Cardiac muscle cell (in vitro differentiated cells and primary cell): ENCODE measurements at regions not wholly inside any gene's neighbourhood (a gene's known extent, or its start where the extent isn't known, plus 50 kb on each side); places are given as distances from the start of the nearest gene placed in this dataset.

ENCODE experiments used
- DNase-seq, 2 donors: peaks; one replicate each; pipeline versions ENCODE4 v3.0.0 to v3.0.0-alpha.2; 2010 to 2017; ENCODE audit warnings: low read depth in 1 of 2, low spot score in 1 of 2
- H3K27ac ChIP-seq: fragments of 200-600 bp; sonication (generic); 2 replicates; pipeline ENCODE4 v1.5.1; 2016
- H3K27me3 ChIP-seq: fragments of 200-600 bp; sonication (generic); 2 replicates; pipeline ENCODE4 v1.6.0; 2016; ENCODE audit warnings: control low read depth
- H3K36me3 ChIP-seq: fragments of 200-600 bp; sonication (generic); 2 replicates; pipeline ENCODE4 v1.5.1; 2016; ENCODE audit warnings: control low read depth
- H3K4me1 ChIP-seq: fragments of 200-600 bp; sonication (generic); 2 replicates; pipeline ENCODE4 v1.8.1; 2017; ENCODE audit warnings: low read depth, mild to moderate bottlenecking, mixed run types
- H3K4me3 ChIP-seq: fragments of 200-600 bp; sonication (generic); 2 replicates; pipeline ENCODE4 v1.5.1; 2016; ENCODE audit warnings: mild to moderate bottlenecking
- H3K9me3 ChIP-seq: fragments of 200-600 bp; sonication (generic); 2 replicates; pipeline ENCODE4 v1.5.1; 2017; ENCODE audit warnings: low read depth, mild to moderate bottlenecking, control low read depth
- CTCF ChIP-seq: IDR thresholded peaks from 2 replicates; pipeline ENCODE4 v1.5.1; 2012; ENCODE audit warnings: low read depth, mild to moderate bottlenecking, low read length

DNA sequence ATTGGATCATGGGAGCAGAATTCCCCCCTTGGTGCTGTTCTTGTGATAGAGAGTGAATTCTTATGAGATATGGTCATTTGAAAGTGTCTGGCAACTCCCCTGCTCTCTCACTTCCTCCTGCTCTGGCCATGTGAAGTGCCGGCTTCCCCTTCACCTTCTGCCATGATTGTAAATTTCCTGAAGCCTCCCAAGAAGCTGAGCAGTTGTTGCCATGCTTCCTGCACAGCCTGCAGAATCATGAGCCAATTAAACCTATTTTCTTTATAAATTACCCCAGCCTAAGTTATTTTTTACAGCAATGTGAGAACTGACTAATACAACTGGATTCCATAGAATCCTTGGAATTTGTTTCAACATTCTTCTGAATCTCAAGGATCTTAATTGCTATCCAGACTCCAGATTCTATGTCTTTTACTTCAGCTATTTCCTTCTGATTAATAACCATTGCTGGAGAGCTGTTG, 328.1 kb downstream of the SLITRK5 start:
- H3K4me1 ChIP-seq = no peaks in the 10 kb centered on the region
- no peaks in the 10 kb centered on the region for H3K36me3 ChIP-seq
- TF ChIP-seq CTCF = no peak
- DNase-seq = peak in 1 of 2 donors; percentile 36
- no peak overlapping the region for H3K27ac ChIP-seq
- no peak overlapping the region for H3K4me3 ChIP-seq
- H3K27me3 ChIP-seq = no peaks in the 10 kb centered on the region
- H3K9me3 ChIP-seq = no peaks in the 10 kb centered on the region

DNA sequence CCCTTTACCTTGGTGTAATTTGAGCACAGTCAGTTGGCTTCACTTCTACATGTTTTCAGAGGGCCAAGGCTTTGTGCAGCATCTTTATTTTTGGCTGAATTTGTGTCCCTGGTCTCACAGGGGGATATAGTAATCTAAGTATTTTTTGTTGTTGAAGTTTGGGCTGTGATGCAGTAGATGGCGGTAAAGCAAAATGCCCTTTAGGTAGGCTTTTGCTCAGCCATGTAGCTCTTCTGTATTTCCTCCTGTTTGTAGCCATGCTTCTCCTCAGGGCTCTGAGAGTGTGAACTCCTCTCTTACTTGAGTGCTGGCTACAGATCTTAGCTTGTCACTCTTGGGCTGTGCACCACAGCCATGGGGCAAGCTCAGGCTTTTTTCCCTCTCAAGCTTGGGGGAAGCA, 328.6 kb downstream of the SLITRK5 start:
- Histone ChIP-seq H3K36me3 (no peaks in the 10 kb centered on the region), H3K9me3 (no peaks in the 10 kb centered on the region), H3K4me3 (no peak overlapping the region), H3K27ac (no peak overlapping the region), H3K27me3 (no peaks in the 10 kb centered on the region), H3K4me1 (no peaks in the 10 kb centered on the region)
- TF ChIP-seq CTCF = no peak
- peak in 1 of 2 donors; percentile 4 for DNase-seq

DNA sequence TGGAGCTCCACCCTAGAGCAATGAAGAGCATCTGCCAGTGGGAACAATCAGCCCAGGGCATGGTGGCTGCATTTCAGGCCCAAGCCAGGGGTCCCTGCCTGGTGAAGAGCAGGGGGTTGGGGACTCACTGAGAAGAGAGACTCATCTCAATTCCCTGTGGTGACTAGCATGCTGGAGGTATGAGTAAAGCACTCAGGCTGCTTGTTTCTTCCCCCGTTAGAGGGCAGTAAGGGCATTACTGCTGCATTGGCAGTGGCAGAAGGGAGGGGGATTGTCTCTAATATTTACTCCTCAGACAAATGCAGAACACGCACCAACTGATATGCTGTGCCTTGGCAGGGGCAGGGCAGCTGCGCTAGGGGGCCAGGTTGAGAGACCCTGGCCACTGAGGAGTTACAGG, 329.1 kb downstream of the SLITRK5 start:
- no peaks in the 10 kb centered on the region for H3K36me3 ChIP-seq
- no peak for DNase-seq
- no peak overlapping the region for H3K27ac ChIP-seq

DNA sequence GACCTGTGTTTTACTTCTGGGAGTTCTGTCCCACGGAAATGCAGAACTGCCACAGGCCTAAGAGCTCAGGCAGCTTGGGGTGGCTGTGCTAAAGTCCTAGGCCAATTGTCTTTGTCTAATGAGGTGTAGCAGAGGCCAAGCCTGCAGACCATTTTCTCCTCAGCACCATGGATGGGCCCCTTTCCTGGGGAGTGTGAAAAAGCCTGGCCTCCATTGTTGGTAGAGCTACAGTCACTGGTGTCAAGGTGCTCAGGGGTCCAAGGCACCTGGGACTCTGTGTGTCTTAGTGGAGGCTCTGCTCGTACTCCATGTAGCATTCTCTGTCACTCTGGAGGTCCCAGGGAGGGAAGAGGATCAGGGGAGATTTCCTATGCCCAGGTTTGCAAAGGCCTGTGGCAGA, 329.6 kb downstream of the SLITRK5 start:
- Histone ChIP-seq H3K27me3 (no peaks in the 10 kb centered on the region), H3K36me3 (no peaks in the 10 kb centered on the region), H3K4me1 (no peaks in the 10 kb centered on the region), H3K4me3 (no peak overlapping the region), H3K27ac (no peak overlapping the region), H3K9me3 (no peaks in the 10 kb centered on the region)
- DNase-seq = no peak
- no peak for TF ChIP-seq CTCF

More for the DNA sequence above, 329.1 kb downstream of the SLITRK5 start:
- no peaks in the 10 kb centered on the region for H3K4me1 ChIP-seq
- no peak for TF ChIP-seq CTCF
- H3K27me3 ChIP-seq = no peaks in the 10 kb centered on the region
- no peaks in the 10 kb centered on the region for H3K9me3 ChIP-seq
- H3K4me3 ChIP-seq = no peak overlapping the region

GRCh38 chr13:88005188-88005587, 334.0 kb downstream of the SLITRK5 start:
- H3K4me1 ChIP-seq = no peaks in the 10 kb centered on the region
- no peaks in the 10 kb centered on the region for H3K36me3 ChIP-seq
- TF ChIP-seq CTCF = no peak

DNA sequence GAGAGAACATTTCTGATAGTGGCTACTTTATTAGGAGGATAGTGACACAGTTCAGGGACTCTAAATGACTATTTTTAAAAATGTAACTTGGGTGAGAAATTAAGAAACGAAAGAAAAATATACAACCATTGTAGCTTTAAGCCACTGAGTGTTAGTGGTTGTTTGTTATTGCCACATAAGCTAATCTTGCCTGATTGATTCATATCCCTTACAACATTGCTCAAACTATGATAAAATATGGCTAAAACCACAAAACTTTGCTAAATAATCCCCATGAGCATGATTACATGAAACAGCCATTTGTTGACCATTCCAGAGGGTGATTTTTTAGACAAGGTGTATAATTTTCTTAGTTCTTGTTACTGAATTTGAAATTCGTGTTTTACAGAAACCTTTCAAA, 343.4 kb downstream of the SLITRK5 start:
- Histone ChIP-seq H3K4me3 (no peak overlapping the region), H3K4me1 (no peaks in the 10 kb centered on the region), H3K36me3 (no peaks in the 10 kb centered on the region), H3K9me3 (no peaks in the 10 kb centered on the region), H3K27ac (no peak overlapping the region), H3K27me3 (no peaks in the 10 kb centered on the region)
- peak in 1 of 2 donors; percentile 24 for DNase-seq
- TF ChIP-seq CTCF = no peak

More at GRCh38 chr13:88005188-88005587, 334.0 kb downstream of the SLITRK5 start:
- Histone ChIP-seq H3K27ac (no peak overlapping the region), H3K27me3 (no peaks in the 10 kb centered on the region), H3K9me3 (no peaks in the 10 kb centered on the region), H3K4me3 (no peak overlapping the region)
- no peak for DNase-seq
